DND-41 (cell line): ENCODE measurements at regions not wholly inside any gene's neighbourhood (a gene's known extent, or its start where the extent isn't known, plus 50 kb on each side); places are given as distances from the start of the nearest gene placed in this dataset.
"Not testable (repeated sequence)": the region's sequence is repeated elsewhere in the genome, so short reads cannot be mapped to it uniquely, and the experiment has no call there.

Experiments
- CTCF ChIP-seq: IDR thresholded peaks from 2 replicates; pipeline ENCODE4 v1.5.1; 2012; ENCODE audit warnings: borderline replicate concordance, low read length, moderate library complexity, mild to moderate bottlenecking; ENCODE audit not compliant: poor library complexity, severe bottlenecking; ENCODE audit errors: extremely low read depth
- EZH2 ChIP-seq: IDR thresholded peaks from 3 replicates; pipeline ENCODE4 v1.6.1; 2012; ENCODE audit warnings: borderline replicate concordance, low read depth, mild to moderate bottlenecking, moderate library complexity, low read length, inconsistent platforms; ENCODE audit not compliant: severe bottlenecking

- TF ChIP-seq CTCF, EZH2: not testable (repeated sequence)
Measured at GRCh38 chr1:219070395-219070794, 103.3 kb upstream of the LYPLAL1 start.
